ENCODE measurements at regions not wholly inside any gene's neighbourhood (a gene's known extent, or its start where the extent isn't known, plus 50 kb on each side); places are given as distances from the start of the nearest gene placed in this dataset.
"Not testable (repeated sequence)": the region's sequence is repeated elsewhere in the genome, so short reads cannot be mapped to it uniquely, and the experiment has no call there.

- no peak for DNase-seq
Observed at GRCh38 chr7:89621925-89622641, 532.2 kb upstream of the STEAP1 start.

- DNase-seq = peak; percentile 8 to 12
Observed at GRCh38 chr7:89623018-89623672, 531.1 kb upstream of the STEAP1 start.

- not testable (repeated sequence) for DNase-seq
Observed at GRCh38 chr7:89624155-89624554, 530.1 kb upstream of the STEAP1 start.

GRCh38 chr7:89648509-89648908 lies 505.8 kb upstream of the STEAP1 start:
- no peak for DNase-seq

GRCh38 chr7:89655946-89656345 lies 498.3 kb upstream of the STEAP1 start:
- no peak for DNase-seq

GRCh38 chr7:89661876-89662275 lies 492.4 kb upstream of the STEAP1 start:
- DNase-seq = no peak

- DNase-seq = no peak
Observed at GRCh38 chr7:89666136-89666835, 488.0 kb upstream of the STEAP1 start.

- no peak for DNase-seq
Observed at GRCh38 chr7:89680161-89680560, 474.1 kb upstream of the STEAP1 start.

GRCh38 chr7:89681448-89681847 lies 472.8 kb upstream of the STEAP1 start:
- DNase-seq = no peak

- no peak for DNase-seq
Observed at GRCh38 chr7:89685287-89685686, 469.0 kb upstream of the STEAP1 start.

- DNase-seq = no peak
Observed at GRCh38 chr7:89687211-89687610, 467.1 kb upstream of the STEAP1 start.

- no peak for DNase-seq
Observed at GRCh38 chr7:89695241-89695640, 459.0 kb upstream of the STEAP1 start.

GRCh38 chr7:89714131-89714530 lies 440.1 kb upstream of the STEAP1 start:
- DNase-seq = no peak

GRCh38 chr7:89718941-89719340 lies 435.3 kb upstream of the STEAP1 start:
- DNase-seq = peak in 1 of 2 experiments; percentile 32

- DNase-seq = no peak
Observed at GRCh38 chr7:89728481-89728880, 425.8 kb upstream of the STEAP1 start.

- no peak for DNase-seq
Observed at GRCh38 chr7:89731751-89732445, 422.4 kb upstream of the STEAP1 start.

GRCh38 chr7:89738549-89738948 lies 415.7 kb upstream of the STEAP1 start:
- DNase-seq = no peak

- no peak for DNase-seq
Observed at GRCh38 chr7:89757910-89758309, 396.4 kb upstream of the STEAP1 start.

- DNase-seq = no peak
Observed at GRCh38 chr7:89760690-89761089, 393.6 kb upstream of the STEAP1 start.

- no peak for DNase-seq
Observed at GRCh38 chr7:89761173-89761572, 393.1 kb upstream of the STEAP1 start.

GRCh38 chr7:89770161-89770560 lies 384.1 kb upstream of the STEAP1 start:
- DNase-seq = no peak

GRCh38 chr7:89771003-89771636 lies 383.1 kb upstream of the STEAP1 start:
- DNase-seq = no peak

GRCh38 chr7:89772276-89772675 lies 382.0 kb upstream of the STEAP1 start:
- no peak for DNase-seq
